Epithelial cell of esophagus (primary cell): ENCODE measurements at regions not wholly inside any gene's neighbourhood (a gene's known extent, or its start where the extent isn't known, plus 50 kb on each side); places are given as distances from the start of the nearest gene placed in this dataset.

Experiments used
- DNase-seq: peaks from one replicate; pipeline ENCODE4 v3.0.0; 2010; ENCODE audit warnings: low read depth
- H3K4me3 ChIP-seq: 2 replicates; pipeline ENCODE4 v1.5.1; 2011; ENCODE audit warnings: mild to moderate bottlenecking, low read length, control low read depth
- CTCF ChIP-seq: IDR thresholded peaks from 2 replicates; pipeline ENCODE4 v1.5.1; 2011; ENCODE audit warnings: low read depth, mild to moderate bottlenecking, low read length, control low read depth, inconsistent platforms; ENCODE audit not compliant: insufficient read depth; ENCODE audit errors: missing control alignments

GRCh38 chr10:21173802-21174714 is 276.9 kb upstream of the NEBL start:
- peak; percentile 73 for DNase-seq
- no peak for TF ChIP-seq CTCF
- H3K4me3 ChIP-seq: peak overlapping the region; percentile 63

- H3K4me3 ChIP-seq: peak overlapping the region; percentile 63
- peak; percentile 23 for DNase-seq
- no peak for TF ChIP-seq CTCF
Observed at GRCh38 chr10:21172930-21173801, 276.1 kb upstream of the NEBL start.

- TF ChIP-seq CTCF: no peak
- peak overlapping the region; percentile 63 for H3K4me3 ChIP-seq
- DNase-seq: no peak
Observed at GRCh38 chr10:21172542-21172929, 275.4 kb upstream of the NEBL start.

- peak overlapping the region; percentile 63 for H3K4me3 ChIP-seq
- TF ChIP-seq CTCF: no peak
- DNase-seq: peak; percentile 27
Observed at GRCh38 chr10:21171936-21172541, 274.9 kb upstream of the NEBL start.

GRCh38 chr10:21171197-21171935 is 274.3 kb upstream of the NEBL start:
- no peak overlapping the region for H3K4me3 ChIP-seq
- peak; percentile 17 for TF ChIP-seq CTCF
- no peak for DNase-seq

- TF ChIP-seq CTCF: no peak
- no peak overlapping the region for H3K4me3 ChIP-seq
- DNase-seq: no peak
Observed at GRCh38 chr10:21170216-21170615, 273.1 kb upstream of the NEBL start.
